ENCODE measurements at regions not wholly inside any gene's neighbourhood (a gene's known extent, or its start where the extent isn't known, plus 50 kb on each side); places are given as distances from the start of the nearest gene placed in this dataset.
"Not testable (repeated sequence)": the region's sequence is repeated elsewhere in the genome, so short reads cannot be mapped to it uniquely, and the experiment has no call there.

DNA sequence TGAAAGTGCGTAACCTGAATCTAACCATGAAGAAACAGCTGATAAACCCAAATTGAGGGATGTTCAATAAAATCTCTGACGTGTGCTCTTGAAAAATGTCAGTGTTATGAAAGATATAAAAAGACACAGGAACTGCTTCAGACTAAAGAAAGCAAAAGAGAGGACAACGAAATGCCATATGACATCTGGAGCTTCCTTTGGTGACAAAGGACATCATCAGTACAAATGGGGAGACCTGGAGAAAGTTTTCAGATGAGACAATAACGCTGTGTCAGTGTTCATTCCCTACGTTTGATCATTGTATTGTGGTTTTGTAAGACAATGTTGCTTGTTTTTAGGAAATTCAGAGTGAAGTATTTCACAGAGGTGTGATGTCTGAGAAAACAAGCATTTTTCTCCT, 125.9 kb upstream of the MAP1LC3B2 start:
- no peak for DNase-seq

DNA sequence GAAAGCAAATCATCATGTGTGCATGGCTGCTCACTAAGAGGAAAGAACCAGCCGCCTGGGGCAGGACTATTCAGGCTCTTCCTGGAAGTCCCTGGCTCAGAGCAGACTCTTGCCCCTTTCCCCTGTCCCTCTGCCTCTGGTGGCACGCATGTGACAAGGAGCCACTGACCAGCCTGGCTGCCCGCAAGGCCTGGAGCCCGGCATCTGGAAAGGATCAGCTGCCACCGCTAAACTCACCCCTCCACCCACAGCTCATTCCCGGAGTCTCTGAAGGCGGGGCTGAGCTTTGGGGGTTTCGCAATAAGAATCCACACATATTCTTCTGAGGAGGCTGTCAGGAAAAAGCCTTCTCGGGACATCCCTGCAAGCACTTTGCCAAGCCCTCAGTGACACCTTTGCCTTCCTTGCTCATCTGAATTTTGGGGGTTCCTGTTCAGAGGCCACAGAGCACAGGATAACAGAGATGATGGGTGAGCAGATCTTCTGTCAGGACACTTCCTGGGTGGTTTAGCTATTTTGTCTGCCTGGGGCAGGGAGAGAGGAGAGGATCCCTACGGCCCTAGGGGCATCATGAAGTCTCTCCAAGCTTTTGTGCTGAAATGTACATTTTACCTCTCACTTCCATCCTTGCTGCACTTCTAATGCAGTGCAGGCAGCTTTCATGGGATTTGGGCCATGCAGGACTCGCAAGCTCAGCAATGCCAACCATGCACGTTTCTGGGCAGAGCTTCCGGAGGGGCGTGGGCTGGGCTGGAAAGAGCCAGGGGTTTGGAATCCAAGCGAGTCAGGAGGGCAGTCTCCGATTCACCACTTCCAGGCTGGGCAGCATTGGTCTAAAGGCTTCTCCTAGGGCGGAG, 124.8 kb upstream of the MAP1LC3B2 start:
- DNase-seq, result no peak

DNA sequence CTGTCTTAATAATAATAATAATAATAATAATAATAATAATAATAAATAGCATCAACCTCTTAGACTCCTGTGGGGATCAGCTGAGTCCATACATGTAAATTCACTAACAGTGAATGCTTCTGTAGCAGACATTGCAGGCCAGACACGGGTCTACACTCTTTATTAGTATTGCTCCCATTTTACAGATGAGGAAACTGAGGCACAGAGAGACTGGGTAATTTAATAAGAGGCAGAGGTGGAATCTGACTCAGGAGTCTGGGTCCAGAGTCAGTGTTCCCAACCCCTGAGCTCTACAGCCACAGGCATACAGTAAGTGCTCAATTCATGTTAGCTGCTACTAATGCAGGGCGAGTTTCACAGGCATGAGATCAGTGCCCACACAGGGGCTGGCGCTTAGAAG, 123.2 kb upstream of the MAP1LC3B2 start:
- no peak for DNase-seq

DNA sequence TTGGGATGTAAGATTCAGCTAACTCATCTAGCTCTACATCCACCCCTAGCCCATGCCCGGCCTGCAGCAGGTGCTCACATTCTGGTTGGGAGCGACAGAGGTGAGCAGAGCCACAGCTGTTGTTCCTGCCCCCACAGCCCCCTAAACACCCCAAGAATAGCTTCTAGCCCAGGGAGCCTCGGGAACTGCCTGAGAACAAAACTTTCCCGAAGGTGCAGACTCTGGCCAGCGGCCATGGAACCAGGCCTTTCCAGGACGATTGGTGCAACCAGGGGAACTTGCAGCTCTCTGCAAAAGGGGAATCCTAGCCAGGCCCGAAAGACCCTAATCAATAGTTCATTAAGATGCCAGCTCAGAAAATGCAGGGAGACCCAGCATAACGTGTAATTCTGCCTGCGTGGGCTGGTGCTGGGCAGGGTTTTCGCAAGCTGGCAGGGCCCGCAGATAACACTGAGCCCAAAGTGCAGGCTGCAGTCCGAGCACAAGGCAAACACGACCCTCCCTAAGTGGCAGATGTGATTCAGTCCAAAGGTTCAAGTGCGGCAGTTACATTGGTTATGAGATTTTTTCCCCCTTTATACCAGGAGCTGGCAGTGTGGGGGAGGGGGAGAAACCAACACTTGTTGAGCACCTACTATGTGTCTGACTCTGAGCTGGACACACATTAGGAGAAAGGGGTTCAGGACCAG, 122.5 kb upstream of the MAP1LC3B2 start:
- DNase-seq, result no peak

DNA sequence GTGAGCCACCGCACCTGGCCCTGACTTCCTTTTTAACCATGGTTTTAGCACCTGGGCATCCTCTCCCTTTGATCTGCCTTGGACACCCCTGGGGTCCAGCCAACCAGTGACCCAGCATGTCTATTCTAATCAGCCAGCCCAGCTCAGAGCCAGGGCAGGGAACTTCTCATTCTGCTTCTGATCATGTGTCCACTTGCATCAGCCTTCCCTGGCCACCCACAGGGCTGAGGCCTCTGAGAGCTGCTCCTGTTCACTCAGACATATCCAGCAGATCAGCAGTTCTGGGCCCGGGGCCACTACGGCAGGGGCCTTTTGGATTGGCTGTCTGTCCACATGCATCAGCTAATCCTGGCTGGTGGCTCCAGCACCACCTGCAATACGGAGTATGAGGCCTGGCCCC, 117.9 kb upstream of the MAP1LC3B2 start:
- no peak for DNase-seq

DNA sequence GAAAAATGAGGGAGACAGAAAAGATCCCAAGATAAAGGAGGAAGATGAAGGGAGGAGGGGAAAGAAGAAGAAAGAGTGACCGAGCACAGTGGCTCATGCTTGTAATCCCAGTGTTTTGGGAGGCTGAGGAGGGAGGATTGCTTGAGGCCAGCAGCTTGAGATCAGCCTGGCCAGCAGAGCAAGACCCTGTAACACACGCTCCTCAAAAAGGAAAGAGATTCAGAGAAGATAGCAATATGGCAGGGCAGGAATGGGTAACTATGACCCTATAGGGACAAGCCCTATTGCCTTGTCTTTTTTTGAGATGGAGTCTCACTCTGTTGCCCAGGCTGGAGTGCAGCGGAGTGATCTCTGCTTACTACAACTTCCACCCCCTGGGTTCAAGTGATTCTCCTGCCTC, 116.9 kb upstream of the MAP1LC3B2 start:
- DNase-seq, result no peak

DNA sequence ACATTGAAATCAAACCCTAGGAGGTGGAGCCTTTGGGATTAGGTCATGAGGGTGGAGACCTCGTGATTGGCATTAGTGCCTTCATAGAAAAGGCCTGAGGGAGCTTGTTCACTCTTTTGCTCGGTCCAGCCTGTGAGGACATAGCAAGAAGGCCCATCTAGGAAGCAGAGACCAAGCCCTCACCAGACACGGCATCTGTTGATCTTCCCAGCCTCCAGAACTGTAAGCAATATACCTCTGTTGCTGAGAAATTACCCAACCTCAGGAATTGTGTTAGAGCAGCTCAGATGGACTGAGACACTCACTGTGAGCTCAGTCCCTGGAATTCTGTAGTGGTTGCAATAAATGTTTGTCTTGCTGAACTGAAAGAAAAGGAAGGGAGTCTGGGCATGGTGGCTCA, 116.2 kb upstream of the MAP1LC3B2 start:
- no peak for DNase-seq

DNA sequence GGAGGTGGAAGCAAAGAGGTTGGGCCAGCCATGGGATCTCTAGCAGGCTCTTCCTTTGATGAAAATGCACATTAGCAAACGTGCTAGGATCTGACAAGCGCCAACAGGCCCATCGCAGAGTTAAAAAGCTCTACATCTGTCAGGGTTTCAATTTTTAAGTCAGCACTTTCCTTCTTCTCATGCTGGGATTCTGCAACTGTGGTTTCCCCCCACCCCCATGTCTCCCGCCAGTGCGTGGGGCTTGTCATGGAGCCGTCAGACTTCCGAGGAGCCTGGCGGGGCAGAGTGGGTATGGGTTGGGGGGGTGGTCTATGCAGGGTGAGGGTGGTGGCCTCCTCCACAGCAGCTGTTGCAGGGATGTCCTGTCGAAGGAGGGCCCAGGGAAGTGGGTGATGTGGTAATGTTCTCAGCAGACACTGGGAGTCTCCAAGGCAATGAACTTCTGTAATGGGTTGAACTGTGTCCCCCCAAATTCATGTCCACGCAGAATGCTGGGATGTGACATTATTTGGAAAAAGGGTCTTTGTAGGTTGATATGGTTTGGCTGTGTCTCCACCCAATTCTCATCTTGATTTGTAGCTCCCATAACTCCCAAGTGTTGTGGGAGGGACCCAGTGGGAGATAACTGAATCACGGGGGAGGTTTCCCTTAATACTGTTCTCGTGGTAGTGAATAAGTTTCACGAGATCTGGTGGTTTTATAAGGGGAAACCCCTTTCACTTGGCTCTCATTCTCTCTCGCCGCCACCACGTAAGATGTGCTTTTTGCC, 115.2 kb upstream of the MAP1LC3B2 start:
- no peak for DNase-seq

DNA sequence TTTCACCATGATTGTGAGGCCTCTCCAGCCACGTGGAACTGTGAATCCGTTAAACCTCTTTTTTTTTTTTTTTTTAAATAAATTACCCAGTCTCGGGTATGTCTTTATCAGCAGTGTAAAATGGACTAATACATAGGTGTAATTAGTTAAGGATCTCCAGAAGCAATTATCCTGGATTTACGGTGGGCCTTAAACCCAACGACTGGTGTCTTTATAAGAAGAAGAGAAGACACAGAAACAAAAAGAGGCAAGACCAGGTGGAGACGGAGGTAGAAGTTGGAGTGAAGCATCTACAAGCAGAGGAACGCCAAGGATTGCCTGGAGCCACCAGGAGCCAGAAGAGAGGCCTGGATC, 114.6 kb upstream of the MAP1LC3B2 start:
- no peak for DNase-seq

DNA sequence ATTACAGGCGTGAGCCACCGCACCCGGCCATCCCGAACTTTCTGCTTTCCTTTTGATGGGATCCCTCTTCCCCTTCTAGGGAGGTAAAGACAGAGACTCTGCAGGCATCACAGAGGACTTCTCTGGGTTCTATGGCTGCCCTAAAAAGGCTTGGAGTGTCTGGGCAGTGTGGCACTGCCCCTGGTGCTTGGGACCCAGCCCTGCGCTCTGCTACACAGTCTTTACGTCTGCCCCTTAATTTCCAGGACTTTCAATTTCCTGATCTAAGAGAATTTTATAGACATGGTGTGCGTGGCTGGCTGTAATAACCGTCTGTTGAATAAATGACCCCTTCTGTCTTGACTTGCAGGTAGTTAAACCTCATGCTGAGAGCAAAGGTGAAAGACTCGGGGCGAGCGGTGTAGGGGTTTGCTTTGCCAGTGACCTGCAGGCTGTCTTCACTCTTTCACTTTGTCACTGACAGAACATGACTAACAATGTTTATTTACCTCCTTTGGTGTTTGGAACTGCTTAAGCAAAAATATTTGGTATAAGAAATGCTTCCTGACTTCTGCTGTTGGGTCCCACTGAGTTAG, 110.9 kb upstream of the MAP1LC3B2 start:
- DNase-seq, result no peak

DNA sequence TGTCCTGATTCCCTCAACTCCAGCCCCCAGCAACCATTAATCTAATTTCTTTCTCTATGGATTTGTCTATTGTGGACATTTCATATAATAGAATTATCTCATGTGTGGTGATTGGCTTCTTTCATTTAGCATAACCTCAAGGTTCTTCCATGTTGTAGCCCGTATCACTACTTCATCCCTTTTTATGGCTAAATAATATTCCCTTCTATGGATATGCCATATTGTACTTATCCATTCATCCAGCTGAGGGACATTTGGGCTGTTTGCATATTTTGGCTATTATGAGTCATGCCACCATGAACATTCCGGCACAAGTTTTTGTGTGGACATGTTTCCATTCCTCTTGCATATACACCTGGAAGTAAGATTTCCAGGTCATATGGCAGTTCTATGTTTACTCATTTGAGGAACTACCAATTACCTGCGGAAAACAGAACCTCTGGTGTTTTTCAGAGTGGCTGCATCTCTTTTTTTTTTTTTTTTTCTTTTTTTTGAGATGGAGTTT, 108.7 kb upstream of the MAP1LC3B2 start:
- no peak for DNase-seq

DNA sequence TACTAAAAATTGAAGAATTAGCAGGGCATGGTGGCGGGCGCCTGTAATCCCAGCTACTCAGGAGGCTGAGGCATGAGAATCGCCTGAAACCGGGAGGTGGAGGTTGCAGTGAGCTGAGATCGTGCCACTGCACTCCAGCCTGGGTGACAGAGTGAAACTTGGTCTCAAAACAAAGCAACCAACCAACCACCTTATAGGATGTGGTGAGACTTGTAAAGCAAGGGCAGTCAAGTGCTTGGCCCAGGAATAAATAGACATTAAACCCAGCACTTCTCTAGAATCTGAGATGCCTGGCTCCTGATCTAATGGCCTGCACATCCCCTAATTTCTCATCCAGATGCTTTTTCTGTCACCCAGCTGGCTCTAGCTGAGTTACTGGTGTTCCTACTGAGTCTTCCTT, 106.2 kb upstream of the MAP1LC3B2 start:
- DNase-seq, result not testable (repeated sequence)

DNA sequence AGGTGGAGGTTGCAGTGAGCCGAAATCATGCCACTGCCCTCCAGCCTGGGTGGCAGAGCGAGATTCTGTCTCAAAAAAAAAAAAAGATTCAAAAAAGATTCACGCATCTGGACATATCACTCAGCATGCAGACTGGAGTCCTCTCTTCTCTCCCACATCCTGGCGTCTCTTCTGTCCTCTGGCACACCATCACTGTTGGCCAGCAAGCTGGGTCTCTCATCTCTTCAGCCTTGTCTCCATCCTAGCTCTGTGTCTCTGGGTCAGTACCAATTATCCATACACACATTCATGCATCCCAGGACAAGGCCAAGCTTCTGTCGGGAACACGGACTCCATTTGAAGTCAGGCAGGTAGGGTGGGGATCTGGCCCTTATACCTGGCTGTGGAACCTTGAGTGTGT, 105.5 kb upstream of the MAP1LC3B2 start:
- no peak for DNase-seq

DNA sequence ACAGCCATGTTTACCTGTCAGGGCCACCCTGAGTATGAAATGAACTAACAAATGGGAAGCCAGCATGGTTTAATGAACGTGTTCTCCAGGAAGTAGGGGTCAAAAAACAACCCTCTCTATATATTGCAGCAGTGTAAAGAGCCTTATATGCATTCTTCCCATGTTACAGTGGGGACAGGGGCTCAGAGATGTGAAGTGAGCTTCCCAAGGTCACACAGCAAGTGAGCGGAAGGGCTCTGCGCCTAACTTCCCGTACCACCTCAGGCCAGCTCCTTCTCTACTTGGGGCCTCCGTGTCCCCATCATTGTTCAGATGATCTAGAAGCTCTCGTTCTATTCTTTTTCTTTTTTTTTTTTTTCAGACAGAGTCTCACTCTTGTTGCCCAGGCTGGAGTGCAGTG, 105.1 kb upstream of the MAP1LC3B2 start:
- DNase-seq, result no peak

DNA sequence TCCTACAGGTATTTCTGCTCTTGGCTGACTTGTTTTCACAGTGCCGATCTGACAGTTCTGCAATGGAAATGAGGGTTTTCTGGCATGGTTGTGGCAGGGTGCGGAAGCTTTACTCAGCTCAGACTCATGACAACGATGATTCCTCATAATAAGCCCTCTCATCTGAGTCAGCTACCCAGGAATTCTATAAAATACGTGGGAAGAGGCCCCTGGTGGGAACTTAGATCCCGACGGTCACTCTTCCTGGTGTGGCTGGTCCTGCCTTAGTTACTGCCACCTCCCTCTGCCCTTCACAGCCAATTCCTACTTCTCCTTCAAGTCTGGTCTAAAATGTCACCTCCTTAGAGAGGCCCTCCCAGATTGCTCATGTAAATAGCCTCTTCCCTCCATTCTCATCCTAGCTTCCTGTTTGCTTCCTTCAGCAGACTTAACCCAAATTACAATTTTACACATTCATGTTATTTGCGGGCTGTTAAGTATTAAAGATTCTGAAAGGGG, 104.2 kb upstream of the MAP1LC3B2 start:
- DNase-seq, result no peak

DNA sequence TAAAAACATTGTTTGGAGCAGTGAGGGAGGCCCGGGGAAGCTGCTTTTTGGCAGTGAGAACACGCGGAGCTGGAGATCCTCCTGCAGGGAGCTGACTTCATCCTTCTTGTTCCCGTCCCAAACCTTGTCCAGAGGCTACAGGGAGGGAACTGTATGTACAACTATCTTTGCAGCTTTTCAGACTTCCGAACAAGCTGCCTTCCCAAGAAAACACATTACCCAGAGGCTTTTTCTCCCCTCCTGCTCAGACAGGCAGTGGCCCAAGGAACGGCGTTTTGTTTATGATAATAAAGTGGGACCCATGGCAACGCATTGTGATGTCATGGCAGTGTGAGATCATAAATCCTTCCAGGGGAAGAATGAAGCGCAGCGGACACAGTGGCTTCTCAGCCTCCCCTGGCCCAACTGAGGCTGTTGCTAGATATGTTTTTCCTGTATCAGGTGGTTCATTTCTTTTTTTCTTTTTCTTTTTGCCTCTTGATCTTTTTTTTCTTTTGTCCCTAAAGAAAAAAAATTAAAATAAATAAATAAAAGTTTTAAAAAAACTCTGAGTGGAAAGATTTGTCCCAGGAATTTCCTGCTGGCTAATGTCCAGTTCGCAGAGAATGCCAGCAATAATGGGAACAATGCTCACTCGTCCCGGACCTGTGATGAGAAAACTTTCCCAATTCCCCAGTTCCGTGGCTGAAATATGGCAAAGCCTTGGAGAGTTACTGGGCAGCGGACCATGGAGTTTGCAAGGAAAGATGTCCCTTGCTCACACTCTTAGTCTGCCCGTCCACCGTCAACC, 103.4 kb upstream of the MAP1LC3B2 start:
- DNase-seq, result no peak

DNA sequence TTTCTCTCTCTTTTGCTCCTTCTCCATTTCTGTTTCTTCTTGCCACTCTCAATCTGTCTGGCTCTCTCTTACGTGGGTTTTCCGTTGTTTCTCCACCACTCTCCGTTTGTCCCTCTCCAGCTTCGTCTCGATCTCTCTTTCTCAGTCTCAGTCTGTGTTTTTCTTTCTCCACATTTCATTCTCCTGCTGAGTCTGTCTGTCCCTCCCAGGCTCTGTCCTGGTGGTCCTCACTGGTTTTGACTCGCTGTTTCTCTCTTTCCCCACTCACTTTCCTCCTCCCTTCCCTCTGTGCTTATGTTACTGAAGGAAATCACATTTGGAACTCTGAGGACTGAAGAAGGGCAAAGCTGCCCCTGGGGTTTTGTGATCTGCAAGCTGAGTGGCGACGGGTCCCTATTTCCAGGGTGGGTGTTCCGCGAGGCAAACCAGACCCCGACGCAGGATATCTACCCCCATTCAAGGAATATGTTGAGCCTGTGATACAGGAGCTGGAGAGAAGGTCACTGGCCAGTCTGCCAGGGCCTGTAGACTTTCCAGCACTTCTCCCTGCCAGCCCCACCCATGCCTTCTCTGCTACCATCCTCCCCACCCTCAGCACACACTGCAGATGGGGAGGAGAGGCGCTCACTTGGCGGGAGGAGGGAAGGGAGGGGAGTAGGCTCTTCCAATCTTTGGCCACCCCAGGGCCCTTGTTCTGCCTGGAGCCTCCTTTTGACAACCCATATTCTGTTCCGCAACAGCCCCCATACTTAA, 102.7 kb upstream of the MAP1LC3B2 start:
- DNase-seq, result no peak

DNA sequence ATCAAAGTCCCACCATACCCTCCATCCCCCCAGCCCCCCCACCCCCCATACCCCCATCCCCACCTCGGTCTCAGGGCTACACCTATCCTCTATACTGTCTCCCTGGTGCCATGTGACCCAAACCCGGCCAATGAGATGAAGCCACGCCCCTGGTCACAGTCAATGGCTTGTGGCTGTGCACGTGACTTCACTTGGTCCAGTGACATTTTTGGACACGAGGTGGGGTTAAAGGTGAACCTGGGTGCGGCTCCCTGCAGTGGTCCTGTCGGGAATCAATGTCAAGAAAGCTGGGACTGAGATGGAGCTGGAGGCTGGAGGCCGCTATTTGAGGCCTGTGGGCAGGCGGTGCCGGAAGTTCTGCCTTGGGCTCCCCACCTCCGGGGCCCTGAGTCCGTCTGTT, 100.7 kb upstream of the MAP1LC3B2 start:
- DNase-seq, result no peak

DNA sequence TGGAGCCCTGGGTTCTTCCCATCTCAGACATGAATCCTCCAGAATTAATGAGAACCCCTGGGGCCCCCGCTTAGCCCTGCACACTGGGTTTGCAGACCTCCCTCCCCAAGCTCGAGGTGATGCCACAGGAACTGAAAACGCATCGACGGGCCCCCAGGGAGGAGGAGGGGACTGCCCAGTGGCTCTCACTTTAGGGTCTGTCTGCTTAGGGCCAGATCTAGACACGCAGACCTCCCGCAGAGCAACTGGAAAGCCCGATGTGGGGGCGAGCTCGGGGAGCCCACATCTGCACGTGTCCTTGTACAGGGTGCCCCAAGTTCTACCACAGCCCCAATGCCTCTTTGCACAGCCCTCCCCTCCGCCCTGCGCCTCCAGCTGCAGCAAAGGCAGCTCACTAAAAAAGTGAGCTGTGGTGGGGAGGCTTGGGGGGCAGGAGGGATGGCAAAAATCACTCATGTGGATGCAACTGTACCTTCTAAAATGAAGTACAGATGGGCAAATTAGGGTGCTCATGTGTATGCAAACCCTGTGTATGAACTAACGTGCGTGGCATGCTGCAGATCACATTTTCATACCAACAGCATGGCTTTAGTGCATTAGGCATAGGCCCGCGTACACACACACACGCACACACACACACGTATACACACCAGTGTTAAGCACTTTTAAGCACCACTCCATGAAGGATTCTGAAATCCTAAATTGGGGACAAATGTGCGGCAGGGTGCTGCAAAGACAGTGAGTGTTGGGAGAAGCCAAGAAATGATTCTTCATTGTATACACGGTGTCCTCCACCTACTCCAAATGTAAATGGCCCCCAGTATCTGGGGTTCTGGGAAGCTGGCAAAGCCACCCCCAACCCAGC, 99.9 kb upstream of the MAP1LC3B2 start:
- DNase-seq, result no peak

DNA sequence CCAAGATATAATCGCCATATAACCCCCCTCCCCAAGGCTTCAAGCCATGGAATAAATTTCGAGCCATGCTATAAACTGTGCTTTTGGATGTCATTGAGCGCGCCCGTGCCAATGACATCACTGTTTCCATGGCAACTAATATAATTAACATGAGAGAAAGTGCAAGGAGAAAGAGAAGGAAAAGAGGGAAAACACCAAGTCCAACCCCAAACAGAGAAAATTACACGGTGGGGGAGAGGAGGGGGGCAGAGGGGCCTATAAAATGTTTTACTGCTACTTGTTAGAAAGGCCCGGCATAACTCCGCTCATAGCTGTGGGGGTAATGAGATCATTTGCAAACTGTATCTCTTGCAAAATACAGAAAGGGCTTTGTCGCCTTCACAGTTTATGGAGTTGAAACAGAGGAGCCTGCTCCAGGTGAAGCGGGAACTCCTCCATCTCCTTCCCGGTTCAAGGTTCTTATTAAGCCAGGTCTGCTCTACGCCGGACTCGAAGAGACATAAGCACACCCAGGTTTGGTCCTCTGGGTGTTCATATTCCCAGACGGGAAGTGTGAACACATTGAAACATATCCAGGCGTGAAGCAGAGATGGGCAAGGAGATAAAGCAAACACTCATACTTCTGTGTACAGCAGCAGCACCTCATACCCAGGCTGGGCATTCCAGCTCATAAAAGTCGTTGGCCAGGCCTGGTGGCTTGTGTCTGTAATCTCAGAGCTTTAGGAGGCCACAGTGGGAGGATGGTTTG, 99.1 kb upstream of the MAP1LC3B2 start:
- no peak for DNase-seq
